HG03378 (cell line): ENCODE measurements at regions not wholly inside any gene's neighbourhood (a gene's known extent, or its start where the extent isn't known, plus 50 kb on each side); places are given as distances from the start of the nearest gene placed in this dataset.
"Not testable (repeated sequence)": the region's sequence is repeated elsewhere in the genome, so short reads cannot be mapped to it uniquely, and the experiment has no call there.

Experiments used
- ATAC-seq: cut with Tn5 transposase; IDR thresholded peaks from one replicate; pipeline ENCODE4 v1.9.1; 2021; ENCODE audit warnings: mild to moderate bottlenecking, moderate library complexity; ENCODE audit not compliant: unreplicated experiment

GRCh38 chr6:28621268-28621667, 95.6 kb downstream of the GPX5 start:
- ATAC-seq = not testable (repeated sequence)

GRCh38 chr6:28623242-28623641, 97.6 kb downstream of the GPX5 start:
- ATAC-seq = not testable (repeated sequence)

- ATAC-seq = not testable (repeated sequence)
Observed at GRCh38 chr6:28626386-28626785, 100.7 kb downstream of the GPX5 start.

- no peak for ATAC-seq
Observed at GRCh38 chr6:28632326-28632851, 106.7 kb downstream of the GPX5 start.

- no peak for ATAC-seq
Observed at GRCh38 chr6:28633445-28634215, 107.9 kb downstream of the GPX5 start.

GRCh38 chr6:28634411-28634760, 108.7 kb downstream of the GPX5 start:
- ATAC-seq = no peak

- no peak for ATAC-seq
Observed at GRCh38 chr6:28634761-28635546, 109.3 kb downstream of the GPX5 start.

- no peak for ATAC-seq
Observed at GRCh38 chr6:28635547-28636158, 110.0 kb downstream of the GPX5 start.

GRCh38 chr6:28638787-28639430, 113.2 kb downstream of the GPX5 start:
- no peak for ATAC-seq

GRCh38 chr6:28639445-28640290, 114.0 kb downstream of the GPX5 start:
- ATAC-seq = not testable (repeated sequence)

- no peak for ATAC-seq
Observed at GRCh38 chr6:28643017-28643740, 117.5 kb downstream of the GPX5 start.

GRCh38 chr6:28646650-28647049, 121.0 kb downstream of the GPX5 start:
- ATAC-seq = no peak

GRCh38 chr6:28648035-28648877, 122.6 kb downstream of the GPX5 start:
- no peak for ATAC-seq

GRCh38 chr6:28648878-28649375, 123.2 kb downstream of the GPX5 start:
- ATAC-seq = no peak

- ATAC-seq = no peak
Observed at GRCh38 chr6:28651161-28651560, 125.5 kb downstream of the GPX5 start.

GRCh38 chr6:28653876-28654275, 128.2 kb downstream of the GPX5 start:
- no peak for ATAC-seq

- no peak for ATAC-seq
Observed at GRCh38 chr6:28655164-28655563, 129.5 kb downstream of the GPX5 start.

- ATAC-seq = no peak
Observed at GRCh38 chr6:28656715-28657114, 131.0 kb downstream of the GPX5 start.
